Uterus (tissue), 3 donors: ENCODE measurements at regions not wholly inside any gene's neighbourhood (a gene's known extent, or its start where the extent isn't known, plus 50 kb on each side); places are given as distances from the start of the nearest gene placed in this dataset.

Experiments
- DNase-seq, 2 donors: peaks; one replicate each; pipeline ENCODE4 v3.0.0-alpha.2; 2019 to 2020
- H3K27ac ChIP-seq, 2 donors: fragments of 200-600 bp; sonication (generic); 1 replicate in 1 of 2; 2 replicates in 1 of 2; pipeline ENCODE4 v1.5.1; 2016 to 2018
- H3K27me3 ChIP-seq, 2 donors: fragments of 200-600 bp; sonication (generic); one replicate each; pipeline ENCODE4 v1.5.1; 2018 to 2019; ENCODE audit warnings: control low read depth in 1 of 2
- H3K36me3 ChIP-seq, 2 donors: fragments of 200-600 bp; sonication (generic); one replicate each; pipeline ENCODE4 v1.5.1; 2019; ENCODE audit warnings: control low read depth in 1 of 2
- H3K4me1 ChIP-seq, 2 donors: fragments of 200-600 bp; sonication (generic); one replicate each; pipeline ENCODE4 v1.5.1; 2018 to 2019; ENCODE audit warnings: control low read depth in 1 of 2
- H3K4me3 ChIP-seq, 2 donors: fragments of 200-600 bp; sonication (generic); 1 replicate in 1 of 2; 2 replicates in 1 of 2; pipeline ENCODE4 v1.5.1; 2018 to 2019; ENCODE audit warnings: mild to moderate bottlenecking in 1 of 2
- H3K9me3 ChIP-seq, 2 donors: fragments of 200-600 bp; sonication (generic); one replicate each; pipeline ENCODE4 v1.5.1; 2019; ENCODE audit warnings: control low read depth in 1 of 2
- CTCF ChIP-seq, 4 experiments: fragments of 200-600 bp in 2 of 4; fragments of 450-650 bp in 2 of 4; sonication (generic) in 2 of 4; IDR thresholded peaks; one replicate each; pipeline ENCODE4 v1.5.1; 2016 to 2019; ENCODE audit warnings: antibody characterized with exemption in 4 of 4, mild to moderate bottlenecking in 2 of 4, moderate library complexity in 1 of 4
- POLR2A ChIP-seq, 2 donors: fragments of 450-650 bp; IDR thresholded peaks; one replicate each; pipeline ENCODE4 v1.6.1; 2016; ENCODE audit warnings: antibody characterized with exemption in 2 of 2, mild to moderate bottlenecking in 1 of 2, moderate library complexity in 1 of 2
- intact Hi-C: fragments of 100-400 bp; cut with DNase I; formaldehyde crosslinking; loops from one replicate; pipeline ENCODE4 v1.15.1; 2023; ENCODE audit warnings: low total_unique reads
- donor health status: DM: yes; HTN: yes; CAD: no.

GRCh38 chr4:144351306-144351705, 210.8 kb upstream of the GYPA start:
- DNase-seq = no peak
- Histone ChIP-seq H3K9me3 (no peaks in the 10 kb centered on the region), H3K27me3 (no peaks in the 10 kb centered on the region), H3K36me3 (no peaks in the 10 kb centered on the region), H3K4me3 (no peak overlapping the region), H3K4me1 (no peaks in the 10 kb centered on the region), H3K27ac (no peak overlapping the region)
- no peak for TF ChIP-seq POLR2A (IDR thresholded peaks at IDR 0.05)
- no peak for TF ChIP-seq CTCF (IDR thresholded peaks at IDR 0.05)
- intact Hi-C loops = no loop called here

DNA sequence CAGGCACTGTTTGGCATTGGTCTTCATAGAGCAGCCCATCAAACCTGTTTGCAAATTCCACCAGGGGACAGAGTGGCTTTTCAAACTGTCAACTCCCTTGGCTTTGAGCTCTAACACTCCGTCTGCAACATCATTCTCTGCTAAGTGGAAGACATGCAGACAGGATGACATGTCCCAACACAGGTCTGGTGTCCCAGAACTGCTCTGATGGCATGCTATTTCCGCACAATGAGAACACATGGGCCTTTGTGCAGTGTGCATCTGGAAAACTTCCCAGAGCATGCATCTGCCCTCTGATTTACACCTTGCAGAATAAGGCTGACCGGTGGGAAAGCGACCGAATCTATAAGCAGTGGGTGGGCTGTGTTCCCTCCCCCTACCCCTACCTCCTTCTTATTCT, 212.8 kb upstream of the GYPA start:
- Histone ChIP-seq H3K4me1 (peaks cover 0 to 4% of the 10 kb centered on the region in 2 donors), H3K27me3 (no peaks in the 10 kb centered on the region), H3K9me3 (no peaks in the 10 kb centered on the region), H3K36me3 (no peaks in the 10 kb centered on the region), H3K4me3 (no peak overlapping the region), H3K27ac (no peak overlapping the region)
- no peak for TF ChIP-seq CTCF (IDR thresholded peaks at IDR 0.05)
- DNase-seq = no peak
- intact Hi-C loops = no loop called here

- DNase-seq = no peak
- H3K4me1 ChIP-seq = peaks cover 0 to 4% of the 10 kb centered on the region in 2 donors
- no peak for TF ChIP-seq POLR2A (IDR thresholded peaks at IDR 0.05)
- no peak for TF ChIP-seq CTCF (IDR thresholded peaks at IDR 0.05)
- H3K4me3 ChIP-seq = no peak overlapping the region
- no peaks in the 10 kb centered on the region for H3K9me3 ChIP-seq
- H3K27ac ChIP-seq = no peak overlapping the region
- no peaks in the 10 kb centered on the region for H3K36me3 ChIP-seq
- intact Hi-C loops = no loop called here
- H3K27me3 ChIP-seq = no peaks in the 10 kb centered on the region
These were observed 215.6 kb upstream of the GYPA start for GRCh38 chr4:144355811-144356757.

DNA sequence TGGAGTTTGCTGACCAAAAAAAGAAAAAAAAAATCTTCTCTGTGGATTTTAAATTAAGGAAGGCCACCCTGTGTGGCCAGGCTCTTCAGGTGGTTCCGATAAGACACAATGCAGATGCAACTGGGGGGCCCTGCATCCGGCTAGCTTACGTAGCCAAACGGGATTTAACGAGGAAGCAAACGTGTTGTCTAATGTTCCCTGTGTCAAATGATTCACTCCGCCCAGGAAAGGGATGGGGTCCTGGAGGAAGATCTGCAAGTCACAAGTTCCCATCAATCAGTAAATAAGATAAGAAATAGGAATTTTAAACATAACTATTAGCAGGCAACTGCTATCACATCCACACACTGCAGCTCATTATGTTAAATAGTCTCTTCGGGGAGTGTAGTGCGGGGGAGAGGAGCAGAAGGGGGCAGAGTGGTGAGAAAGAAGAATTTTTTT, 216.4 kb upstream of the GYPA start:
- intact Hi-C loops = no loop called here
- TF ChIP-seq POLR2A (IDR thresholded peaks at IDR 0.05) (no peak), CTCF (IDR thresholded peaks at IDR 0.05) (no peak)
- DNase-seq = no peak
- Histone ChIP-seq H3K27ac (no peak overlapping the region), H3K36me3 (no peaks in the 10 kb centered on the region), H3K4me1 (peaks cover 0 to 4% of the 10 kb centered on the region in 2 donors), H3K27me3 (no peaks in the 10 kb centered on the region), H3K4me3 (no peak overlapping the region), H3K9me3 (no peaks in the 10 kb centered on the region)

DNA sequence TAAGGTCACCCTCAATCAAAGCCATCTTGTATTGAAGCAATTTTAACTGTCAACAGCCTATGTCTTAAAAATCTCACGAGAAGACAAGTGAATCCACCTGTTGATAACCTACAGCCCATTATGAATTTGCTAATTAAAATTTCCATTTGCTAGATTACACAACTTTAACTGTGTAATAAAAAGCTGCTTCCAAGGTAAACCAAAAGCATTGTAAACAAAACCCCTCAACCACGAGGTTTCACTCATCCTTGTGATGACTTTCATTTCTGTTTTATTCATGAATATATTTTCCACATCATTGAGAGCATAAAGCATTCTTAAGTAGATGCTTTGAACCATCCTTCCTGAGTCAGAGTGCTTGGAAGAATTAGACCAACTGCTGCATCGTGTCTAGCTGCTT, 217.5 kb upstream of the GYPA start:
- intact Hi-C loops = no loop called here
- Histone ChIP-seq H3K4me3 (no peak overlapping the region), H3K9me3 (no peaks in the 10 kb centered on the region), H3K27ac (no peak overlapping the region), H3K4me1 (peaks cover 0 to 4% of the 10 kb centered on the region in 2 donors), H3K27me3 (no peaks in the 10 kb centered on the region), H3K36me3 (no peaks in the 10 kb centered on the region)
- no peak for TF ChIP-seq POLR2A (IDR thresholded peaks at IDR 0.05)
- TF ChIP-seq CTCF (IDR thresholded peaks at IDR 0.05) = no peak
- DNase-seq = no peak
